Sigmoid colon (tissue), 4 donors: ENCODE measurements at regions not wholly inside any gene's neighbourhood (a gene's known extent, or its start where the extent isn't known, plus 50 kb on each side); places are given as distances from the start of the nearest gene placed in this dataset.

Experiments used
- CTCF ChIP-seq, 4 experiments: fragments of 450-650 bp in 3 of 4; fragments of 200-600 bp in 1 of 4; IDR thresholded peaks; one replicate each; pipeline ENCODE4 v1.5.1; 2016 to 2019; ENCODE audit warnings: antibody characterized with exemption in 4 of 4, mild to moderate bottlenecking in 3 of 4, moderate library complexity in 2 of 4
- EP300 ChIP-seq, 4 donors: sonication (generic); formaldehyde crosslinking; IDR thresholded peaks; one replicate each; pipeline ENCODE4 v1.6.1; 2017; ENCODE audit warnings: antibody characterized with exemption in 4 of 4
- POLR2A ChIP-seq, 2 donors: fragments of 450-650 bp; IDR thresholded peaks; one replicate each; pipeline ENCODE4 v1.6.1; 2016; ENCODE audit warnings: antibody characterized with exemption in 2 of 2, mild to moderate bottlenecking in 2 of 2, moderate library complexity in 2 of 2
- POLR2AphosphoS5 ChIP-seq, 4 donors: sonication (generic); formaldehyde crosslinking; IDR thresholded peaks; one replicate each; pipeline ENCODE4 v1.6.1; 2017; ENCODE audit warnings: antibody characterized with exemption in 4 of 4

GRCh38 chr4:177530561-177530960 is 88.3 kb upstream of the AGA start:
- TF ChIP-seq CTCF (IDR thresholded peaks at IDR 0.05) (no peak), POLR2A (IDR thresholded peaks at IDR 0.05) (no peak), POLR2AphosphoS5 (IDR thresholded peaks at IDR 0.05) (no peak), EP300 (IDR thresholded peaks at IDR 0.05) (no peak)
